ENCODE measurements at regions not wholly inside any gene's neighbourhood (a gene's known extent, or its start where the extent isn't known, plus 50 kb on each side); places are given as distances from the start of the nearest gene placed in this dataset.

DNA sequence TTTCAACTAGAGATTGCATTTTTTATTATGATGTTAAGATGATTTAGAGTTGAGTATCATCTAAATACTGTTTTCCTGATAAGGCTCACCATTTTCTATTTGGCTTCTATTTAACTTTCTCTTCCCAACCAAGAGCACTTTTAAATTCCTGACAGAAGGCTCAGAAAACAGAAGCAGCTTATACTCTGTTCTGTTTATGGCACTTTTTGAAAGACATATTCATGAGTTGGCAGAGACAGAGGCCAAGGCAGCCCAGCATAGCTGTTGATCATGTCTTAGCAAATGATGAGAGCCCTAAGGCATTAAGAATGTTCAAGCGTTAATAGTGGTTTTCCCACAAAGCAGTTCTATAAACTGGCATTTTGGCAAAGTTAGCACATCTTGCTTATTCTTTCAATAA lies 330.3 kb downstream of the TRAM1L1 start:
- TF ChIP-seq, protein P1, sequence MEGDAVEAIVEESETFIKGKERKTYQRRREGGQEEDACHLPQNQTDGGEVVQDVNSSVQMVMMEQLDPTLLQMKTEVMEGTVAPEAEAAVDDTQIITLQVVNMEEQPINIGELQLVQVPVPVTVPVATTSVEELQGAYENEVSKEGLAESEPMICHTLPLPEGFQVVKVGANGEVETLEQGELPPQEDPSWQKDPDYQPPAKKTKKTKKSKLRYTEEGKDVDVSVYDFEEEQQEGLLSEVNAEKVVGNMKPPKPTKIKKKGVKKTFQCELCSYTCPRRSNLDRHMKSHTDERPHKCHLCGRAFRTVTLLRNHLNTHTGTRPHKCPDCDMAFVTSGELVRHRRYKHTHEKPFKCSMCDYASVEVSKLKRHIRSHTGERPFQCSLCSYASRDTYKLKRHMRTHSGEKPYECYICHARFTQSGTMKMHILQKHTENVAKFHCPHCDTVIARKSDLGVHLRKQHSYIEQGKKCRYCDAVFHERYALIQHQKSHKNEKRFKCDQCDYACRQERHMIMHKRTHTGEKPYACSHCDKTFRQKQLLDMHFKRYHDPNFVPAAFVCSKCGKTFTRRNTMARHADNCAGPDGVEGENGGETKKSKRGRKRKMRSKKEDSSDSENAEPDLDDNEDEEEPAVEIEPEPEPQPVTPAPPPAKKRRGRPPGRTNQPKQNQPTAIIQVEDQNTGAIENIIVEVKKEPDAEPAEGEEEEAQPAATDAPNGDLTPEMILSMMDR (conservative IDR thresholded peaks at IDR 0.05; ENCODE audit: low read length): no peak
- TF ChIP-seq EZH2phosphoT487 (IDR thresholded peaks at IDR 0.05; ENCODE audit: borderline replicate concordance): no peak
